Activated CD4-positive, alpha-beta memory T cell treated with anti-CD3 and anti-CD28 coated beads for 36 hours (primary cell): ENCODE measurements at regions not wholly inside any gene's neighbourhood (a gene's known extent, or its start where the extent isn't known, plus 50 kb on each side); places are given as distances from the start of the nearest gene placed in this dataset.
A peak's percentile ranks its signal among the peaks of the same experiment; 100 is the strongest.
"Not testable (repeated sequence)": the region's sequence is repeated elsewhere in the genome, so short reads cannot be mapped to it uniquely, and the experiment has no call there.

Experiments
- CTCF ChIA-PET: fragments of 350-600 bp; sonication (Branson Sonifier 250); formaldehyde crosslinking; loops from one replicate; lab custom pipeline; 2021; ENCODE audit warnings: antibody characterized with exemption, inconsistent platforms; lab: Charles Lee
- POLR2A ChIA-PET: fragments of 350-600 bp; sonication (Branson Sonifier 250); formaldehyde crosslinking; loops from one replicate; lab custom pipeline; 2021; ENCODE audit warnings: antibody characterized with exemption; lab: Charles Lee
- DNase-seq: peaks from one replicate; pipeline ENCODE4 v3.0.0-alpha.2; 2020
- H3K27ac Mint-ChIP-seq: one replicate; pipeline ENCODE4 v1.8.0; 2021; ENCODE audit warnings: mixed read lengths
- H3K27me3 Mint-ChIP-seq: one replicate; pipeline ENCODE4 v1.8.0; 2021; ENCODE audit warnings: mixed read lengths
- H3K36me3 Mint-ChIP-seq: one replicate; pipeline ENCODE4 v1.8.0; 2021; ENCODE audit warnings: mixed read lengths
- H3K4me1 Mint-ChIP-seq: one replicate; pipeline ENCODE4 v1.8.0; 2021; ENCODE audit warnings: low read depth, mixed read lengths
- H3K4me3 Mint-ChIP-seq: one replicate; pipeline ENCODE4 v1.8.0; 2021; ENCODE audit warnings: mild to moderate bottlenecking, mixed read lengths
- H3K9me3 Mint-ChIP-seq: one replicate; pipeline ENCODE4 v1.8.0; 2021; ENCODE audit warnings: mixed read lengths
- intact Hi-C: fragments of 100-400 bp; cut with micrococcal nuclease; formaldehyde crosslinking; loops from one replicate; pipeline ENCODE4 v1.15.1; 2023

GRCh38 chr7:50848203-50848602, 65.5 kb upstream of the GRB10 start:
- POLR2A ChIA-PET, result no interaction called here
- no peak overlapping the region for H3K4me3 Mint-ChIP-seq
- peaks cover 9% of the 10 kb centered on the region for H3K9me3 Mint-ChIP-seq
- peaks cover 5% of the 10 kb centered on the region for H3K27me3 Mint-ChIP-seq
- H3K36me3 Mint-ChIP-seq, result peaks cover 2% of the 10 kb centered on the region
- CTCF ChIA-PET, result no interaction called here
- intact Hi-C loops, result no loop called here
- no peak for DNase-seq
- no peaks in the 10 kb centered on the region for H3K4me1 Mint-ChIP-seq
- no peak overlapping the region for H3K27ac Mint-ChIP-seq

GRCh38 chr7:50844861-50845260, 62.2 kb upstream of the GRB10 start:
- H3K9me3 Mint-ChIP-seq, H3K4me3 Mint-ChIP-seq, DNase-seq, POLR2A ChIA-PET, intact Hi-C loops, H3K36me3 Mint-ChIP-seq, CTCF ChIA-PET, H3K4me1 Mint-ChIP-seq, H3K27ac Mint-ChIP-seq: not testable (repeated sequence)
- peaks cover 14% of the 10 kb centered on the region for H3K27me3 Mint-ChIP-seq

GRCh38 chr7:50842041-50842440, 59.3 kb upstream of the GRB10 start:
- H3K27me3 Mint-ChIP-seq, result peaks cover 28% of the 10 kb centered on the region
- CTCF ChIA-PET, result no interaction called here

GRCh38 chr7:50838675-50839377, 56.1 kb upstream of the GRB10 start:
- intact Hi-C loops, result no loop called here
- Mint-ChIP-seq H3K4me3 (no peak overlapping the region), H3K4me1 (no peaks in the 10 kb centered on the region), H3K27ac (no peak overlapping the region), H3K36me3 (no peaks in the 10 kb centered on the region), H3K27me3 (peaks cover 36% of the 10 kb centered on the region), H3K9me3 (no peaks in the 10 kb centered on the region)
- CTCF ChIA-PET, result no interaction called here
- POLR2A ChIA-PET, result no interaction called here
- no peak for DNase-seq

More at GRCh38 chr7:50842041-50842440, 59.3 kb upstream of the GRB10 start:
- peaks cover 9% of the 10 kb centered on the region for H3K9me3 Mint-ChIP-seq
- no peak overlapping the region for H3K4me3 Mint-ChIP-seq
- intact Hi-C loops, result no loop called here
- H3K27ac Mint-ChIP-seq, result no peak overlapping the region
- POLR2A ChIA-PET, result no interaction called here
- peaks cover 2% of the 10 kb centered on the region for H3K36me3 Mint-ChIP-seq
- H3K4me1 Mint-ChIP-seq, result no peaks in the 10 kb centered on the region
- no peak for DNase-seq

- intact Hi-C loops, result no loop called here
- no peak for DNase-seq
- peaks cover 5% of the 10 kb centered on the region for H3K4me1 Mint-ChIP-seq
- no peak overlapping the region for H3K4me3 Mint-ChIP-seq
- POLR2A ChIA-PET, result interaction anchor here (0.6 kb wide), 1 partner anchor 25 kb away, joined by 3 read pairs; no protein-coding TSS in a partner anchor
- no peaks in the 10 kb centered on the region for H3K36me3 Mint-ChIP-seq
- H3K9me3 Mint-ChIP-seq, result no peaks in the 10 kb centered on the region
- H3K27ac Mint-ChIP-seq, result no peak overlapping the region
- H3K27me3 Mint-ChIP-seq, result peaks cover 38% of the 10 kb centered on the region
- CTCF ChIA-PET, result interaction anchor here (0.6 kb wide), 1 partner anchor 106 kb away, joined by 3 read pairs; no protein-coding TSS in a partner anchor
Observed at GRCh38 chr7:50837965-50838364, 55.3 kb upstream of the GRB10 start.

GRCh38 chr7:50836646-50837045, 54.0 kb upstream of the GRB10 start:
- POLR2A ChIA-PET, result no interaction called here
- Mint-ChIP-seq H3K27me3 (peaks cover 36% of the 10 kb centered on the region), H3K4me3 (no peak overlapping the region), H3K36me3 (no peaks in the 10 kb centered on the region), H3K9me3 (no peaks in the 10 kb centered on the region), H3K27ac (no peak overlapping the region), H3K4me1 (peaks cover 16% of the 10 kb centered on the region)
- no peak for DNase-seq
- intact Hi-C loops, result no loop called here
- CTCF ChIA-PET, result no interaction called here

- Mint-ChIP-seq H3K27ac (no peak overlapping the region), H3K9me3 (no peaks in the 10 kb centered on the region), H3K27me3 (peaks cover 39% of the 10 kb centered on the region), H3K4me1 (peaks cover 16% of the 10 kb centered on the region), H3K4me3 (no peak overlapping the region), H3K36me3 (no peaks in the 10 kb centered on the region)
- DNase-seq, result no peak
- CTCF ChIA-PET, result no interaction called here
- POLR2A ChIA-PET, result no interaction called here
- intact Hi-C loops, result no loop called here
Observed at GRCh38 chr7:50835156-50835555, 52.5 kb upstream of the GRB10 start.

GRCh38 chr7:50834679-50835078, 52.0 kb upstream of the GRB10 start:
- ChIA-PET POLR2A (no interaction called here), CTCF (no interaction called here)
- no peak for DNase-seq
- Mint-ChIP-seq H3K4me1 (peaks cover 16% of the 10 kb centered on the region), H3K9me3 (no peaks in the 10 kb centered on the region), H3K4me3 (no peak overlapping the region), H3K27me3 (peaks cover 41% of the 10 kb centered on the region), H3K36me3 (no peaks in the 10 kb centered on the region), H3K27ac (no peak overlapping the region)
- intact Hi-C loops, result loop anchor here (5.0 kb wide), 1 partner anchor 222 kb away; no protein-coding TSS in a partner anchor

GRCh38 chr7:50834031-50834535, 51.4 kb upstream of the GRB10 start:
- no peak overlapping the region for H3K27ac Mint-ChIP-seq
- no peak for DNase-seq
- ChIA-PET POLR2A (no interaction called here), CTCF (interaction anchor here (0.5 kb wide), 1 partner anchor 158 kb away, joined by 5 read pairs; no protein-coding TSS in a partner anchor)
- no peaks in the 10 kb centered on the region for H3K36me3 Mint-ChIP-seq
- no peaks in the 10 kb centered on the region for H3K9me3 Mint-ChIP-seq
- peaks cover 41% of the 10 kb centered on the region for H3K27me3 Mint-ChIP-seq
- intact Hi-C loops, result loop anchor here (5.0 kb wide), 1 partner anchor 222 kb away; no protein-coding TSS in a partner anchor
- H3K4me3 Mint-ChIP-seq, result no peak overlapping the region
- H3K4me1 Mint-ChIP-seq, result peaks cover 16% of the 10 kb centered on the region

GRCh38 chr7:50832744-50833143, 50.0 kb upstream of the GRB10 start:
- POLR2A ChIA-PET, result no interaction called here
- peaks cover 33% of the 10 kb centered on the region for H3K27me3 Mint-ChIP-seq
- peaks cover 17% of the 10 kb centered on the region for H3K4me1 Mint-ChIP-seq
- no peak overlapping the region for H3K4me3 Mint-ChIP-seq
- intact Hi-C loops, result loop anchor here (1.0 to 5.0 kb wide), 7 partner anchors 92 to 382 kb away; partner anchors contain the start of gene FIGNL1
- no peaks in the 10 kb centered on the region for H3K9me3 Mint-ChIP-seq
- no peak overlapping the region for H3K27ac Mint-ChIP-seq
- CTCF ChIA-PET, result no interaction called here
- DNase-seq, result peak; percentile 51
- H3K36me3 Mint-ChIP-seq, result no peaks in the 10 kb centered on the region
